Endodermal cell (in vitro differentiated cells): ENCODE measurements at regions not wholly inside any gene's neighbourhood (a gene's known extent, or its start where the extent isn't known, plus 50 kb on each side); places are given as distances from the start of the nearest gene placed in this dataset.

ENCODE experiments used
- DNase-seq: peaks from one replicate; pipeline ENCODE4 v3.0.0-alpha.2; 2017
- H3K27ac ChIP-seq: 2 replicates; pipeline ENCODE4 v1.5.1; 2013; ENCODE audit warnings: mild to moderate bottlenecking, low read depth, low read length, moderate library complexity
- H3K27me3 ChIP-seq: 2 replicates; pipeline ENCODE4 v1.6.1; 2013; ENCODE audit warnings: mild to moderate bottlenecking, low read length, moderate library complexity; ENCODE audit not compliant: insufficient read depth, control insufficient read depth, poor library complexity, severe bottlenecking
- H3K36me3 ChIP-seq: 2 replicates; pipeline ENCODE4 v1.7.0; 2013; ENCODE audit warnings: mild to moderate bottlenecking, low read length, moderate library complexity; ENCODE audit not compliant: control insufficient read depth, insufficient read depth
- H3K4me1 ChIP-seq: one replicate; pipeline ENCODE4 v1.7.0; 2013; ENCODE audit warnings: low read length; ENCODE audit not compliant: control insufficient read depth, insufficient read depth
- H3K4me3 ChIP-seq: 2 replicates; pipeline ENCODE4 v1.5.1; 2013; ENCODE audit warnings: mild to moderate bottlenecking, low read length, moderate library complexity
- H3K9ac ChIP-seq: 2 replicates; pipeline ENCODE4 v1.6.1; 2013; ENCODE audit warnings: mild to moderate bottlenecking, low read length, moderate library complexity; ENCODE audit not compliant: poor library complexity, severe bottlenecking; ENCODE audit errors: extremely low read depth
- H3K9me3 ChIP-seq: 2 replicates; pipeline ENCODE4 v1.6.1; 2013; ENCODE audit warnings: mild to moderate bottlenecking, low read length, moderate library complexity; ENCODE audit not compliant: control insufficient read depth
- H3K27ac Mint-ChIP-seq: 2 replicates; pipeline ENCODE4 v1.8.0; 2020; ENCODE audit warnings: mixed read lengths
- H3K27me3 Mint-ChIP-seq: 2 replicates; pipeline ENCODE4 v1.8.0; 2021; ENCODE audit warnings: mild to moderate bottlenecking, mixed read lengths; ENCODE audit not compliant: insufficient read depth
- H3K36me3 Mint-ChIP-seq: 2 replicates; pipeline ENCODE4 v1.8.0; 2020; ENCODE audit warnings: low read depth, mixed read lengths
- H3K4me1 Mint-ChIP-seq: 2 replicates; pipeline ENCODE4 v1.8.0; 2020; ENCODE audit warnings: mixed read lengths
- H3K4me3 Mint-ChIP-seq: 2 replicates; pipeline ENCODE4 v1.8.0; 2020; ENCODE audit warnings: mild to moderate bottlenecking, moderate library complexity, mixed read lengths
- H3K9me3 Mint-ChIP-seq: 2 replicates; pipeline ENCODE4 v1.8.0; 2020; ENCODE audit warnings: mild to moderate bottlenecking, mixed read lengths
- WGBS, 2 experiments: methylation state at CpG; one replicate each; pipeline versions ENCODE4 v1.1.5 to v1.1.7; 2013; ENCODE audit warnings: missing lambda C conversion rate in 2 of 2, mixed read lengths in 1 of 2; ENCODE audit not compliant: insufficient coverage in 1 of 2, insufficient read length in 1 of 2; 5-methylcytosine and 5-hydroxymethylcytosine counted together
- TF ChIP-seq, protein P1 (sequence below): fragments of 200-600 bp; sonication (generic); conservative IDR thresholded peaks from 2 replicates; pipeline ENCODE4 v1.5.0; 2021; ENCODE audit warnings: antibody characterized with exemption, mild to moderate bottlenecking

- Mint-ChIP-seq H3K4me3 (no peak overlapping the region), H3K27ac (no peak overlapping the region), H3K27me3 (peaks cover 2% of the 10 kb centered on the region), H3K4me1 (no peaks in the 10 kb centered on the region), H3K36me3 (no peaks in the 10 kb centered on the region), H3K9me3 (no peaks in the 10 kb centered on the region)
- Histone ChIP-seq H3K36me3 (no peaks in the 10 kb centered on the region), H3K4me3 (no peak overlapping the region), H3K9me3 (no peaks in the 10 kb centered on the region), H3K27me3 (no peaks in the 10 kb centered on the region), H3K9ac (no peak overlapping the region), H3K27ac (no peak overlapping the region), H3K4me1 (no peaks in the 10 kb centered on the region)
- TF ChIP-seq, protein P1, sequence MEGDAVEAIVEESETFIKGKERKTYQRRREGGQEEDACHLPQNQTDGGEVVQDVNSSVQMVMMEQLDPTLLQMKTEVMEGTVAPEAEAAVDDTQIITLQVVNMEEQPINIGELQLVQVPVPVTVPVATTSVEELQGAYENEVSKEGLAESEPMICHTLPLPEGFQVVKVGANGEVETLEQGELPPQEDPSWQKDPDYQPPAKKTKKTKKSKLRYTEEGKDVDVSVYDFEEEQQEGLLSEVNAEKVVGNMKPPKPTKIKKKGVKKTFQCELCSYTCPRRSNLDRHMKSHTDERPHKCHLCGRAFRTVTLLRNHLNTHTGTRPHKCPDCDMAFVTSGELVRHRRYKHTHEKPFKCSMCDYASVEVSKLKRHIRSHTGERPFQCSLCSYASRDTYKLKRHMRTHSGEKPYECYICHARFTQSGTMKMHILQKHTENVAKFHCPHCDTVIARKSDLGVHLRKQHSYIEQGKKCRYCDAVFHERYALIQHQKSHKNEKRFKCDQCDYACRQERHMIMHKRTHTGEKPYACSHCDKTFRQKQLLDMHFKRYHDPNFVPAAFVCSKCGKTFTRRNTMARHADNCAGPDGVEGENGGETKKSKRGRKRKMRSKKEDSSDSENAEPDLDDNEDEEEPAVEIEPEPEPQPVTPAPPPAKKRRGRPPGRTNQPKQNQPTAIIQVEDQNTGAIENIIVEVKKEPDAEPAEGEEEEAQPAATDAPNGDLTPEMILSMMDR: no peak
- DNase-seq: no peak
These were observed 147.9 kb downstream of the MRPL39 start for GRCh38 chr21:25459365-25459764.

DNA sequence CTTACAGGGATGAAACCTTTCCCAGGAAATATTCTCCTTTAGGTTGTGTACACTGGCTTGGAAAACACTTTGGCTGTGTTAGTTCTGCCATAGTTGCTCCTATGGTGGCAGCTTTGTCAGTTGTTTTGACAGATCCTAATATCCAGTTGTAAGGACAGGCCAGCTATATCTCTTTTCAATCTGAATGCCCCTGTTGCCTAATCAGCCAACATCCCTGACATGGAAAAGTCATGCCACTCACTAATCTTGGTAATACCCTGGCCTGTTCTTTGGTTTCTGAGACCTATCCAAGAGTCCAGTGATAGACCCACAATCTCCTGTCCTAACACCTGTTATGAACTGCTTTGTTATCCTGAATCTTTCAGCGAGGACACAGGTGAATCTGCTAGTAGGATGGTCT lies 148.8 kb downstream of the MRPL39 start:
- H3K9me3 Mint-ChIP-seq: no peaks in the 10 kb centered on the region

DNA sequence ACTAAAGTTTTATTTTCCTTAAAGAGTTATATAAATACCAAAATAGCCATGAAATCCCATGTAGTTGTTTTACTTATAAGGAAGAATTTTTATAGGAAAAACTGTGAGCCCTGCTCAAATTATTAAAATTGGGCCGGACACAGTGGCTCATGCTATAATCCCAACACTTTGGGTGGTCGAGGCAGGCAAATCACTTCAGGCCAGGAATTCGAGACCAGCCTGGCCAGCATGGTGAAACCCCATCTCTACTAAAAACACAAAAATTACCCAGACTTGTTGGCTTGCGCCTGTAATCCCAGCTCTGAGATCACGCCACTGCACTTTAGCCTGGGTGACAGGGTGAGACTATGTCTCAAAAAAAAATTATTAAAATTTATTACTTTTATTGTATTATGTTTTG lies 149.3 kb downstream of the MRPL39 start:
- no peak overlapping the region for H3K9ac ChIP-seq
- H3K4me3 Mint-ChIP-seq: no peak overlapping the region
- H3K27me3 Mint-ChIP-seq: peaks cover 4% of the 10 kb centered on the region
- H3K36me3 ChIP-seq: no peaks in the 10 kb centered on the region
- TF ChIP-seq, protein P1: no peak
- no peak overlapping the region for H3K27ac Mint-ChIP-seq
- no peak overlapping the region for H3K27ac ChIP-seq
- H3K4me1 ChIP-seq: no peaks in the 10 kb centered on the region
- H3K4me1 Mint-ChIP-seq: no peaks in the 10 kb centered on the region
- WGBS, 2 experiments: 67 to 87% methylated on average over 2 to 5 of the region's 5 CpGs
- no peaks in the 10 kb centered on the region for H3K36me3 Mint-ChIP-seq
- no peak for DNase-seq
- no peaks in the 10 kb centered on the region for H3K27me3 ChIP-seq
- no peaks in the 10 kb centered on the region for H3K9me3 Mint-ChIP-seq
- H3K9me3 ChIP-seq: no peaks in the 10 kb centered on the region
- H3K4me3 ChIP-seq: no peak overlapping the region

More for the DNA sequence above, 148.8 kb downstream of the MRPL39 start:
- no peaks in the 10 kb centered on the region for H3K4me1 Mint-ChIP-seq
- no peak overlapping the region for H3K4me3 Mint-ChIP-seq
- DNase-seq: no peak
- H3K27me3 Mint-ChIP-seq: peaks cover 4% of the 10 kb centered on the region
- no peak overlapping the region for H3K27ac Mint-ChIP-seq
- no peaks in the 10 kb centered on the region for H3K4me1 ChIP-seq
- no peaks in the 10 kb centered on the region for H3K36me3 Mint-ChIP-seq
- no peaks in the 10 kb centered on the region for H3K9me3 ChIP-seq
- H3K36me3 ChIP-seq: no peaks in the 10 kb centered on the region
- no peak overlapping the region for H3K4me3 ChIP-seq
- no peaks in the 10 kb centered on the region for H3K27me3 ChIP-seq
- 100% methylated on average over 1 of the region's 1 CpG; no CpG with 5 or more reads in 1 of the 2 experiments for whole genome bisulfite sequencing, 2 experiments
- TF ChIP-seq, protein P1: no peak
- no peak overlapping the region for H3K27ac ChIP-seq
- no peak overlapping the region for H3K9ac ChIP-seq
